HG03354 (cell line): ENCODE measurements at regions not wholly inside any gene's neighbourhood (a gene's known extent, or its start where the extent isn't known, plus 50 kb on each side); places are given as distances from the start of the nearest gene placed in this dataset.
A peak's percentile ranks its signal among the peaks of the same experiment; 100 is the strongest.
"Not testable (repeated sequence)": the region's sequence is repeated elsewhere in the genome, so short reads cannot be mapped to it uniquely, and the experiment has no call there.

Experiments
- ATAC-seq: cut with Tn5 transposase; IDR thresholded peaks from one replicate; pipeline ENCODE4 v1.9.1; 2021; ENCODE audit warnings: mild to moderate bottlenecking; ENCODE audit not compliant: unreplicated experiment, poor library complexity, severe bottlenecking

DNA sequence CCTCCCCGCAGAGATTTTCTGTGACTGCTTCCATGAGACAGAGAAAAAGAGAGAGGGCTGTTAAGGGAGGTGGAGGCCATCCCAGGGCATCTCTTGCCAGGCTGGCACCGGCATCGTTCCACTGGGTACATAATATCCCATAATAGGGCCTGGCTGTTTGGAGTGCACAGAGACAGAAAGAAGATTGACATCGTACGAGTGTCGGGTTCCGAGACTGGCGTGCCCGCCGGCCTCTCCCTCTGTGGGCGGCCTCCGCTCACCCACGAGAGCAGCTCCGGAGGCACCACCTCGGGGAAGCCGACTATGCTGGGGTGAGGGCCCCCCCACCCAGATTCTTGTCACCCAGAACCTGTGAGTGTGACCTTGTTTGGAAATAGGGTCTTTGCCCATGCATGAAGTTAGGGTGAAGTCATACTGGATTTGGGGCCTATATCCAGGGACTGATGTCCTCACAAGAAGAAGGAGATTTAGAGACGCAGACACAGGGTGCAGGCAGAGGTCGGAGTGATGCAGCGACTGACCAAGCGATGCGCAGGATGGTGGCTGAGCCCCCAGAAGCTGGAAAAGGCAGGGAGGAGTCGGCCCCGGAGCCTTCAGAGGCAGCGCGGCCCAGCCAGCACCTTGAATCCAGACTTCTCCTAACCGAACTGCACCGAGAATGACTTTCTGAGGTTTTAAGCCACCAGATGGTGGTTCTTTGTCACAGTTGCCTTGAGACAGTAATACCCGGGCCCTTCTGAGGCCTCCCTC, 101.8 kb upstream of the CIBAR2 start:
- ATAC-seq, result no peak

- no peak for ATAC-seq
Observed at GRCh38 chr16:85215478-85216118, 103.3 kb upstream of the CIBAR2 start.

GRCh38 chr16:85216522-85217375, 104.5 kb upstream of the CIBAR2 start:
- no peak for ATAC-seq

- ATAC-seq, result no peak
Observed at GRCh38 chr16:85220125-85220839, 108.0 kb upstream of the CIBAR2 start.

GRCh38 chr16:85220964-85221731, 108.9 kb upstream of the CIBAR2 start:
- ATAC-seq, result no peak

GRCh38 chr16:85221771-85222154, 109.5 kb upstream of the CIBAR2 start:
- no peak for ATAC-seq

- no peak for ATAC-seq
Observed at GRCh38 chr16:85222155-85222863, 110.0 kb upstream of the CIBAR2 start.

- no peak for ATAC-seq
Observed at GRCh38 chr16:85225257-85225656, 113.0 kb upstream of the CIBAR2 start.

DNA sequence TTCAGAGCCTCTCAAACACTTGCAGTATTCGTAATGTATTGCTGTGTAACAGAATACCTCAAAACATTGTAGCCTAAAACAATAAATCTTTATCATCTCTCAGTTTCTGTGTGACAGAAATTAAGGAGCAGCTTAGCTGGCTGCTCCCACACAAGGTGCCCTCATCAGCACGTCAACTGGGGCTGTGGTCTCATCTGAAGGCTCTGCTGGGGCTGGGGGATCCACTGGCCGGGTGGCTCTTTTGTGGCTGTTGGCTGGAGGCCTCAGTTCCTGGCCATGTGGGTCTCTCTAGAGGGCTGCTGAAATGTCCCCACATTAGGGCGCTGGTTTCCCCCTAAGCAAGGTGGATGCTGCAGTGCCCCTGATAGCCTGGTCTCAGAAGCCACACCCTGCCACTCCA, 113.4 kb upstream of the CIBAR2 start:
- no peak for ATAC-seq

- peak; percentile 81 for ATAC-seq
Observed at GRCh38 chr16:85227084-85227945, 115.0 kb upstream of the CIBAR2 start.

- no peak for ATAC-seq
Observed at GRCh38 chr16:85227946-85228862, 115.9 kb upstream of the CIBAR2 start.

DNA sequence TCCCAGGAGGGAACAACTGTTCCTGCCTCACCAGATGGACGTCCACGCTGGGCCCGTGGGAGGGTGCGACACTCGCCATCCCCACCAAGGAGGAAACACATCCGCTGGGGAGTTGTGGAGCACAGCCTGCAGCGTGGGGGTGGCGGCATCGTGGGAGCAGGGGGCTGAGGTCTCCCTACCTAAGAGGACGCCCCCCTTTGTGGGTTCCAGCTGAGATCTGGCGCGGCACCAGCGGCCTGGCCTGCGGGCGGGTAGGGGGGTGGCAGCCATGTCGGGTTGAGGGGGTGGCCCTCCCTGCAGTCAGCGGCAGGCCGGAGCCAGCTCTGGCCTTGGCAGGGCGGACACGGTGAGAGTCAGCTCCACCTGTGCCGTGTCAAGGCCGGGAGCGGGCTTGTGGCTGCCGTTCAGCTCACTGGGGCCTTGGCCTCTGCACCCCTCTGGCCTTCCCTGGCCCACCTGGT, 116.7 kb upstream of the CIBAR2 start:
- no peak for ATAC-seq

- ATAC-seq, result no peak
Observed at GRCh38 chr16:85229869-85230462, 117.7 kb upstream of the CIBAR2 start.

DNA sequence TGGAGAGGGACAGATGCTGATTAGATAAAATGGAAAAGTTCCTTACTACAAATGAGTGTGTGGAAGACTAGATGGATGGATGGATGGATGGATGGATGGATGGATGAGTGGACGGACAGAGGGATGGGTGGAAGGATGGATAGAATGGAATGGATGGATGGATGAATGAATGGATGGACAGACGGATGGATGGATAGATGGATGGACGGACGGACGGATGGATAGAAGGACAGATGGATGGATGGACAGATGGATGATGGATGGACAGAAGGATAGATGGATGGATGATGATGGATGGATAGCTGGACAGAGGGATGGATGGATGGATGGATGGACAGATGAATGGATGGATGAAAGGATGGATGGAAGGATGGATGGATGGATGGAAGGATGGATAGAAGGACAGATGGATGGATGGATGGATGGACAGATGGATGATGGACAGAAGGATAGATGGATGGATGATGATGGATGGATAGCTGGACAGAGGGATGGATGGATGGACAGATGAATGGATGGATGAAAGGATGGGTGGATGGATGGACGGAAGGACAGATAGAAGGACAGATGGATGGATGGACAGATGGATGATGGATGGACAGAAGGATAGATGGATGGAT, 118.6 kb upstream of the CIBAR2 start:
- not testable (repeated sequence) for ATAC-seq

- no peak for ATAC-seq
Observed at GRCh38 chr16:85231959-85232358, 119.7 kb upstream of the CIBAR2 start.
